PFSK-1 (cell line): ENCODE measurements at regions not wholly inside any gene's neighbourhood (a gene's known extent, or its start where the extent isn't known, plus 50 kb on each side); places are given as distances from the start of the nearest gene placed in this dataset.

Experiments used
- FOXP2 ChIP-seq: optimal IDR thresholded peaks from 2 replicates; pipeline ENCODE3; 2011; ENCODE audit warnings: borderline replicate concordance, control low read depth, inconsistent platforms; ENCODE audit not compliant: insufficient read depth; ENCODE audit errors: extremely low read length, extremely low read depth
- POLR2AphosphoS5 ChIP-seq: IDR thresholded peaks from 2 replicates; pipeline ENCODE4 v1.6.1; 2012; ENCODE audit warnings: low read depth, mild to moderate bottlenecking, control low read depth, low read length, moderate library complexity
- SIN3A ChIP-seq: IDR thresholded peaks from 2 replicates; pipeline ENCODE4 v1.6.1; 2012; ENCODE audit warnings: mild to moderate bottlenecking, low read length, moderate library complexity, borderline replicate concordance; ENCODE audit not compliant: insufficient read depth
- TAF1 ChIP-seq: IDR thresholded peaks from 2 replicates; pipeline ENCODE4 v1.6.1; 2012; ENCODE audit warnings: low read length, control low read depth, borderline replicate concordance; ENCODE audit not compliant: insufficient read depth
- TF ChIP-seq, protein P1 (sequence below), 2 experiments: IDR thresholded peaks; 2 replicates each; pipeline versions ENCODE4 v1.6.1 to v1.8.0; 2011 to 2012; ENCODE audit warnings: low read depth in 2 of 2, low read length in 2 of 2, control low read depth in 1 of 2, inconsistent platforms in 1 of 2, mild to moderate bottlenecking in 1 of 2, moderate library complexity in 1 of 2; ENCODE audit not compliant: insufficient read depth in 1 of 2

GRCh38 chr12:65536351-65536750 lies 257.9 kb downstream of the MSRB3 start:
- TF ChIP-seq TAF1: no peak
- TF ChIP-seq FOXP2: no peak
- TF ChIP-seq, protein P1, sequence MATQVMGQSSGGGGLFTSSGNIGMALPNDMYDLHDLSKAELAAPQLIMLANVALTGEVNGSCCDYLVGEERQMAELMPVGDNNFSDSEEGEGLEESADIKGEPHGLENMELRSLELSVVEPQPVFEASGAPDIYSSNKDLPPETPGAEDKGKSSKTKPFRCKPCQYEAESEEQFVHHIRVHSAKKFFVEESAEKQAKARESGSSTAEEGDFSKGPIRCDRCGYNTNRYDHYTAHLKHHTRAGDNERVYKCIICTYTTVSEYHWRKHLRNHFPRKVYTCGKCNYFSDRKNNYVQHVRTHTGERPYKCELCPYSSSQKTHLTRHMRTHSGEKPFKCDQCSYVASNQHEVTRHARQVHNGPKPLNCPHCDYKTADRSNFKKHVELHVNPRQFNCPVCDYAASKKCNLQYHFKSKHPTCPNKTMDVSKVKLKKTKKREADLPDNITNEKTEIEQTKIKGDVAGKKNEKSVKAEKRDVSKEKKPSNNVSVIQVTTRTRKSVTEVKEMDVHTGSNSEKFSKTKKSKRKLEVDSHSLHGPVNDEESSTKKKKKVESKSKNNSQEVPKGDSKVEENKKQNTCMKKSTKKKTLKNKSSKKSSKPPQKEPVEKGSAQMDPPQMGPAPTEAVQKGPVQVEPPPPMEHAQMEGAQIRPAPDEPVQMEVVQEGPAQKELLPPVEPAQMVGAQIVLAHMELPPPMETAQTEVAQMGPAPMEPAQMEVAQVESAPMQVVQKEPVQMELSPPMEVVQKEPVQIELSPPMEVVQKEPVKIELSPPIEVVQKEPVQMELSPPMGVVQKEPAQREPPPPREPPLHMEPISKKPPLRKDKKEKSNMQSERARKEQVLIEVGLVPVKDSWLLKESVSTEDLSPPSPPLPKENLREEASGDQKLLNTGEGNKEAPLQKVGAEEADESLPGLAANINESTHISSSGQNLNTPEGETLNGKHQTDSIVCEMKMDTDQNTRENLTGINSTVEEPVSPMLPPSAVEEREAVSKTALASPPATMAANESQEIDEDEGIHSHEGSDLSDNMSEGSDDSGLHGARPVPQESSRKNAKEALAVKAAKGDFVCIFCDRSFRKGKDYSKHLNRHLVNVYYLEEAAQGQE (IDR thresholded peaks at IDR 0.05; ENCODE audit: insufficient read depth in 1 of 2, low read depth in 2 of 2, low read length in 2 of 2): no peak
- no peak for TF ChIP-seq POLR2AphosphoS5
- no peak for TF ChIP-seq SIN3A

- TF ChIP-seq, protein P1 (IDR thresholded peaks at IDR 0.05; ENCODE audit: insufficient read depth in 1 of 2, low read depth in 2 of 2, low read length in 2 of 2): no peak
- peak; percentile 68; the same call in 1 of the 2 replicates for TF ChIP-seq SIN3A
Measured at GRCh38 chr12:65536876-65537681, 258.6 kb downstream of the MSRB3 start.

DNA sequence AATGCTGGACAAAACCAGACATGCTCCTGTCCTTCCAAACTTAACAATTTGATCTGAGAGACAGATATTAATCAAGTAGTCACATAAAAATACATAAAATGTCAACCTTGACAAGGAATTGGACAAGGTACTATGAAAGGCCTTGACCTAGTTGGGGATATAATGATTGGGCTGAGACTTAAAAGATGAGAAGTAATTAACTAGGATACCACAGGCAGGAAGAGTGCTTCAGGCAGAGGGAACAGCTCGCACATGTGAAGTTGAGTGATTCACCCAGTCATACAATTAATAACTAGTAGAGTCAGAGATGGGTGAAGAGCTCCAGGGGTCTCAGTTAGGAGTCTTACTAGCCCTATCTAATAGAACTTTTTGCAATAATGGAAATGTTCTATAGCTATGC lies 259.5 kb downstream of the MSRB3 start:
- TF ChIP-seq POLR2AphosphoS5 (no peak), FOXP2 (no peak), SIN3A (no peak), TAF1 (no peak)
- TF ChIP-seq, protein P1 (IDR thresholded peaks at IDR 0.05; ENCODE audit: insufficient read depth in 1 of 2, low read depth in 2 of 2, low read length in 2 of 2): no peak

- TF ChIP-seq FOXP2 (no peak), TAF1 (no peak), POLR2AphosphoS5 (no peak), SIN3A (no peak)
- TF ChIP-seq, protein P1 (IDR thresholded peaks at IDR 0.05; ENCODE audit: insufficient read depth in 1 of 2, low read depth in 2 of 2, low read length in 2 of 2): no peak
Measured at GRCh38 chr12:65539023-65539422, 260.5 kb downstream of the MSRB3 start.
